ENCODE measurements at regions not wholly inside any gene's neighbourhood (a gene's known extent, or its start where the extent isn't known, plus 50 kb on each side); places are given as distances from the start of the nearest gene placed in this dataset.

DNA sequence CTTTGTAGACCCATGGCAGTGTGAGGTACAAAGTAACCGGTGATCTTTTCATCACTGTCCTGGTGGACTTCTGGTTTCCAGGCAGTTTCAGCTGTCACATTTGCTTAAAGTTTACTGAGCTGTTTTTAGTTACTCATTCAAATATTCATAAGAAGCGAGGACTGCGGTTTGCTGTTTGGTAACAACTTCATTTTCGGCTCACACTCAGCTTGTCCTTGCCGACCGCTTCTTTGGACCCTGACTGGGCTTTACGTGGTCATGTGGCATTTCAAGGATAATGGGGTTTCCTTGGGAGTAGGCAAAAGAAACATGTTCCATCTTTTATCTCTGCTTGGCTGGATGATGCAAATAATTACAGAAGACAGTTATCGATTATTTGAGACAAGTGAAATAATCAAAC lies 350.7 kb downstream of the PAX3 start:
- TF ChIP-seq, protein P1, sequence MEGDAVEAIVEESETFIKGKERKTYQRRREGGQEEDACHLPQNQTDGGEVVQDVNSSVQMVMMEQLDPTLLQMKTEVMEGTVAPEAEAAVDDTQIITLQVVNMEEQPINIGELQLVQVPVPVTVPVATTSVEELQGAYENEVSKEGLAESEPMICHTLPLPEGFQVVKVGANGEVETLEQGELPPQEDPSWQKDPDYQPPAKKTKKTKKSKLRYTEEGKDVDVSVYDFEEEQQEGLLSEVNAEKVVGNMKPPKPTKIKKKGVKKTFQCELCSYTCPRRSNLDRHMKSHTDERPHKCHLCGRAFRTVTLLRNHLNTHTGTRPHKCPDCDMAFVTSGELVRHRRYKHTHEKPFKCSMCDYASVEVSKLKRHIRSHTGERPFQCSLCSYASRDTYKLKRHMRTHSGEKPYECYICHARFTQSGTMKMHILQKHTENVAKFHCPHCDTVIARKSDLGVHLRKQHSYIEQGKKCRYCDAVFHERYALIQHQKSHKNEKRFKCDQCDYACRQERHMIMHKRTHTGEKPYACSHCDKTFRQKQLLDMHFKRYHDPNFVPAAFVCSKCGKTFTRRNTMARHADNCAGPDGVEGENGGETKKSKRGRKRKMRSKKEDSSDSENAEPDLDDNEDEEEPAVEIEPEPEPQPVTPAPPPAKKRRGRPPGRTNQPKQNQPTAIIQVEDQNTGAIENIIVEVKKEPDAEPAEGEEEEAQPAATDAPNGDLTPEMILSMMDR (conservative IDR thresholded peaks at IDR 0.05; ENCODE audit: low read depth, low read length): no peak
- TF ChIP-seq EZH2phosphoT487 (IDR thresholded peaks at IDR 0.05; ENCODE audit: borderline replicate concordance, low read length): no peak
